ENCODE measurements at regions not wholly inside any gene's neighbourhood (a gene's known extent, or its start where the extent isn't known, plus 50 kb on each side); places are given as distances from the start of the nearest gene placed in this dataset.

DNA sequence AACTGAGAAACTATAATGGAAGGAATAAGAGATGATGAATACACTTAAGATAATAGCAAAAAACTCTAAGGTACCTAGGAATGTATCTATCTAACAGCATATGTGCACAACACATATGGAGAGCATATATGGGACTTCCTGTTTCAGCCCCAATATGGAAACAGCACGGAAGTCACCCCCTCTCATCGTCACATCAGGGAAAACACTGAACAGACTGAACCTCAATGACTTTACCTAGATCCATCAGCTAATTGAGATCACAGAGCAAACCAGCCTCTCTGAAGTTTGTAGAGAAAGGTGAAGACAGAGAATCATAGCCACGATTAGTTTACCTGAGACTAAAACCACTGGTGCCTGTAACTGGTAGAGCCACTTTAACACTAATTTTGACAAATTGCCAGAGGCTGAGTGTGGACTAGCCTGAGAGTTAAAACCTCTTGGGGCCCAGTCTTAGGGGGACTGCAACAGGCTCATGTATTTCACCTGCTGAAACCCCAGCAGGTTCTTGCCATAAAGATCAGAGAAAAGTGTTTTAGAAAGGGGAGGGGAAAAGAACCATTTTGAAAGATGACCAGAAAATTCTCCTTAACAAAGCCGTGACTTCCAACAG, 722.6 kb downstream of the TBC1D22A start:
- no peaks in the 10 kb centered on the region for H3F3A ChIP-seq (replicated peaks; ENCODE audit: low read depth)
- H4K20me1 ChIP-seq (replicated peaks; ENCODE audit: insufficient read depth), result no peaks in the 10 kb centered on the region
- no peak overlapping the region for H3K27ac ChIP-seq (ENCODE audit: low read depth)
- no peaks in the 10 kb centered on the region for H3K4me1 Mint-ChIP-seq
- DNase-seq (ENCODE audit: low spot score) (no peak), ATAC-seq (no peak)
- H3K27ac Mint-ChIP-seq, result no peak overlapping the region
- peaks cover 8% of the 10 kb centered on the region for H3K27me3 Mint-ChIP-seq (ENCODE audit: insufficient read depth, low read depth, poor library complexity)
- no peak overlapping the region for H3K4me2 ChIP-seq
- no peak overlapping the region for H3K4me3 ChIP-seq
- no peaks in the 10 kb centered on the region for H3K27me3 ChIP-seq (ENCODE audit: insufficient read depth)
- H3K9me3 Mint-ChIP-seq, result peaks cover 93% of the 10 kb centered on the region
- H3K9me2 ChIP-seq (ENCODE audit: insufficient read depth), result no peaks in the 10 kb centered on the region
- no peak overlapping the region for H2AFZ ChIP-seq
- no peaks in the 10 kb centered on the region for H3K4me1 ChIP-seq (ENCODE audit: insufficient read depth)
- H3K36me3 Mint-ChIP-seq (ENCODE audit: low read depth), result peaks cover 39% of the 10 kb centered on the region
- no peaks in the 10 kb centered on the region for H3K79me2 ChIP-seq (replicated peaks; ENCODE audit: insufficient read depth)
- no peak overlapping the region for H3K4me3 Mint-ChIP-seq
- H3K36me3 ChIP-seq (ENCODE audit: insufficient read depth), result peaks cover 11% of the 10 kb centered on the region
- TF ChIP-seq CREB1 (CRISPR knock-in tag; IDR thresholded peaks at IDR 0.05; ENCODE audit: low read depth) (no peak), EZH2phosphoT487 (IDR thresholded peaks at IDR 0.05; ENCODE audit: unreplicated experiment) (no peak), ZNF114 (CRISPR knock-in tag; IDR thresholded peaks at IDR 0.05) (no peak), ZNF331 (CRISPR knock-in tag; IDR thresholded peaks at IDR 0.05; ENCODE audit: low read depth) (no peak), NANOG (IDR thresholded peaks at IDR 0.05; ENCODE audit: borderline replicate concordance) (no peak), POLR2AphosphoS5 (IDR thresholded peaks at IDR 0.05; ENCODE audit: low read depth) (no peak), JUNB (IDR thresholded peaks at IDR 0.05; ENCODE audit: unreplicated experiment) (no peak), STAT1 (IDR thresholded peaks at IDR 0.05; ENCODE audit: unreplicated experiment) (no peak)
- TF ChIP-seq, protein P1, sequence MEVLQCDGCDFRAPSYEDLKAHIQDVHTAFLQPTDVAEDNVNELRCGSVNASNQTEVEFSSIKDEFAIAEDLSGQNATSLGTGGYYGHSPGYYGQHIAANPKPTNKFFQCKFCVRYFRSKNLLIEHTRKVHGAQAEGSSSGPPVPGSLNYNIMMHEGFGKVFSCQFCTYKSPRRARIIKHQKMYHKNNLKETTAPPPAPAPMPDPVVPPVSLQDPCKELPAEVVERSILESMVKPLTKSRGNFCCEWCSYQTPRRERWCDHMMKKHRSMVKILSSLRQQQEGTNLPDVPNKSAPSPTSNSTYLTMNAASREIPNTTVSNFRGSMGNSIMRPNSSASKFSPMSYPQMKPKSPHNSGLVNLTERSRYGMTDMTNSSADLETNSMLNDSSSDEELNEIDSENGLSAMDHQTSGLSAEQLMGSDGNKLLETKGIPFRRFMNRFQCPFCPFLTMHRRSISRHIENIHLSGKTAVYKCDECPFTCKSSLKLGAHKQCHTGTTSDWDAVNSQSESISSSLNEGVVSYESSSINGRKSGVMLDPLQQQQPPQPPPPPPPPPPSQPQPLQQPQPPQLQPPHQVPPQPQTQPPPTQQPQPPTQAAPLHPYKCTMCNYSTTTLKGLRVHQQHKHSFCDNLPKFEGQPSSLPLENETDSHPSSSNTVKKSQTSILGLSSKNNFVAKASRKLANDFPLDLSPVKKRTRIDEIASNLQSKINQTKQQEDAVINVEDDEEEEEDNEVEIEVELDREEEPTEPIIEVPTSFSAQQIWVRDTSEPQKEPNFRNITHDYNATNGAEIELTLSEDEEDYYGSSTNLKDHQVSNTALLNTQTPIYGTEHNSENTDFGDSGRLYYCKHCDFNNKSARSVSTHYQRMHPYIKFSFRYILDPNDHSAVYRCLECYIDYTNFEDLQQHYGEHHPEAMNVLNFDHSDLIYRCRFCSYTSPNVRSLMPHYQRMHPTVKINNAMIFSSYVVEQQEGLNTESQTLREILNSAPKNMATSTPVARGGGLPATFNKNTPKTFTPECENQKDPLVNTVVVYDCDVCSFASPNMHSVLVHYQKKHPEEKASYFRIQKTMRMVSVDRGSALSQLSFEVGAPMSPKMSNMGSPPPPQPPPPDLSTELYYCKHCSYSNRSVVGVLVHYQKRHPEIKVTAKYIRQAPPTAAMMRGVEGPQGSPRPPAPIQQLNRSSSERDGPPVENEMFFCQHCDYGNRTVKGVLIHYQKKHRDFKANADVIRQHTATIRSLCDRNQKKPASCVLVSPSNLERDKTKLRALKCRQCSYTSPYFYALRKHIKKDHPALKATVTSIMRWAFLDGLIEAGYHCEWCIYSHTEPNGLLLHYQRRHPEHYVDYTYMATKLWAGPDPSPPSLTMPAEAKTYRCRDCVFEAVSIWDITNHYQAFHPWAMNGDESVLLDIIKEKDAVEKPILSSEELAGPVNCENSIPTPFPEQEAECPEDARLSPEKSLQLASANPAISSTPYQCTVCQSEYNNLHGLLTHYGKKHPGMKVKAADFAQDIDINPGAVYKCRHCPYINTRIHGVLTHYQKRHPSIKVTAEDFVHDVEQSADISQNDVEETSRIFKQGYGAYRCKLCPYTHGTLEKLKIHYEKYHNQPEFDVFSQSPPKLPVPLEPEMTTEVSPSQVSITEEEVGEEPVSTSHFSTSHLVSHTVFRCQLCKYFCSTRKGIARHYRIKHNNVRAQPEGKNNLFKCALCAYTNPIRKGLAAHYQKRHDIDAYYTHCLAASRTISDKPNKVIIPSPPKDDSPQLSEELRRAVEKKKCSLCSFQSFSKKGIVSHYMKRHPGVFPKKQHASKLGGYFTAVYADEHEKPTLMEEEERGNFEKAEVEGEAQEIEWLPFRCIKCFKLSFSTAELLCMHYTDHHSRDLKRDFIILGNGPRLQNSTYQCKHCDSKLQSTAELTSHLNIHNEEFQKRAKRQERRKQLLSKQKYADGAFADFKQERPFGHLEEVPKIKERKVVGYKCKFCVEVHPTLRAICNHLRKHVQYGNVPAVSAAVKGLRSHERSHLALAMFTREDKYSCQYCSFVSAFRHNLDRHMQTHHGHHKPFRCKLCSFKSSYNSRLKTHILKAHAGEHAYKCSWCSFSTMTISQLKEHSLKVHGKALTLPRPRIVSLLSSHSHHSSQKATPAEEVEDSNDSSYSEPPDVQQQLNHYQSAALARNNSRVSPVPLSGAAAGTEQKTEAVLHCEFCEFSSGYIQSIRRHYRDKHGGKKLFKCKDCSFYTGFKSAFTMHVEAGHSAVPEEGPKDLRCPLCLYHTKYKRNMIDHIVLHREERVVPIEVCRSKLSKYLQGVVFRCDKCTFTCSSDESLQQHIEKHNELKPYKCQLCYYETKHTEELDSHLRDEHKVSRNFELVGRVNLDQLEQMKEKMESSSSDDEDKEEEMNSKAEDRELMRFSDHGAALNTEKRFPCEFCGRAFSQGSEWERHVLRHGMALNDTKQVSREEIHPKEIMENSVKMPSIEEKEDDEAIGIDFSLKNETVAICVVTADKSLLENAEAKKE (CRISPR knock-in tag; IDR thresholded peaks at IDR 0.05), result no peak
- TF ChIP-seq, protein P2, sequence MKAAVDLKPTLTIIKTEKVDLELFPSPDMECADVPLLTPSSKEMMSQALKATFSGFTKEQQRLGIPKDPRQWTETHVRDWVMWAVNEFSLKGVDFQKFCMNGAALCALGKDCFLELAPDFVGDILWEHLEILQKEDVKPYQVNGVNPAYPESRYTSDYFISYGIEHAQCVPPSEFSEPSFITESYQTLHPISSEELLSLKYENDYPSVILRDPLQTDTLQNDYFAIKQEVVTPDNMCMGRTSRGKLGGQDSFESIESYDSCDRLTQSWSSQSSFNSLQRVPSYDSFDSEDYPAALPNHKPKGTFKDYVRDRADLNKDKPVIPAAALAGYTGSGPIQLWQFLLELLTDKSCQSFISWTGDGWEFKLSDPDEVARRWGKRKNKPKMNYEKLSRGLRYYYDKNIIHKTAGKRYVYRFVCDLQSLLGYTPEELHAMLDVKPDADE (IDR thresholded peaks at IDR 0.05), result no peak
- TF ChIP-seq, protein P3, sequence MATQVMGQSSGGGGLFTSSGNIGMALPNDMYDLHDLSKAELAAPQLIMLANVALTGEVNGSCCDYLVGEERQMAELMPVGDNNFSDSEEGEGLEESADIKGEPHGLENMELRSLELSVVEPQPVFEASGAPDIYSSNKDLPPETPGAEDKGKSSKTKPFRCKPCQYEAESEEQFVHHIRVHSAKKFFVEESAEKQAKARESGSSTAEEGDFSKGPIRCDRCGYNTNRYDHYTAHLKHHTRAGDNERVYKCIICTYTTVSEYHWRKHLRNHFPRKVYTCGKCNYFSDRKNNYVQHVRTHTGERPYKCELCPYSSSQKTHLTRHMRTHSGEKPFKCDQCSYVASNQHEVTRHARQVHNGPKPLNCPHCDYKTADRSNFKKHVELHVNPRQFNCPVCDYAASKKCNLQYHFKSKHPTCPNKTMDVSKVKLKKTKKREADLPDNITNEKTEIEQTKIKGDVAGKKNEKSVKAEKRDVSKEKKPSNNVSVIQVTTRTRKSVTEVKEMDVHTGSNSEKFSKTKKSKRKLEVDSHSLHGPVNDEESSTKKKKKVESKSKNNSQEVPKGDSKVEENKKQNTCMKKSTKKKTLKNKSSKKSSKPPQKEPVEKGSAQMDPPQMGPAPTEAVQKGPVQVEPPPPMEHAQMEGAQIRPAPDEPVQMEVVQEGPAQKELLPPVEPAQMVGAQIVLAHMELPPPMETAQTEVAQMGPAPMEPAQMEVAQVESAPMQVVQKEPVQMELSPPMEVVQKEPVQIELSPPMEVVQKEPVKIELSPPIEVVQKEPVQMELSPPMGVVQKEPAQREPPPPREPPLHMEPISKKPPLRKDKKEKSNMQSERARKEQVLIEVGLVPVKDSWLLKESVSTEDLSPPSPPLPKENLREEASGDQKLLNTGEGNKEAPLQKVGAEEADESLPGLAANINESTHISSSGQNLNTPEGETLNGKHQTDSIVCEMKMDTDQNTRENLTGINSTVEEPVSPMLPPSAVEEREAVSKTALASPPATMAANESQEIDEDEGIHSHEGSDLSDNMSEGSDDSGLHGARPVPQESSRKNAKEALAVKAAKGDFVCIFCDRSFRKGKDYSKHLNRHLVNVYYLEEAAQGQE (IDR thresholded peaks at IDR 0.05; ENCODE audit: unreplicated experiment), result no peak

All from GM23338 (cell line).